A549 (cell line): ENCODE measurements at regions not wholly inside any gene's neighbourhood (a gene's known extent, or its start where the extent isn't known, plus 50 kb on each side); places are given as distances from the start of the nearest gene placed in this dataset.

Experiments
- ATAC-seq, 2 experiments: fragments of 200-7000 bp in 1 of 2; fragments of >200 bp in 1 of 2; cut with Nextera tagmentation in 1 of 2; cut with Tn5 transposase in 1 of 2; 3 replicates each; pipeline versions ENCODE4 v1.8.0 to v1.9.1; 2018 to 2020; ENCODE audit warnings: mild to moderate bottlenecking in 1 of 2, moderate library complexity in 1 of 2
- CTCF ChIA-PET: fragments of 300-600 bp; sonication (Branson Sonifier 250); formaldehyde crosslinking; extraction: SDS; loops from one replicate; lab custom pipeline; 2021; ENCODE audit warnings: antibody characterized with exemption, inconsistent platforms; lab: Yijun Ruan, JAX
- POLR2A ChIA-PET: fragments of 350-600 bp; formaldehyde crosslinking; extraction: SDS; loops from one replicate; lab custom pipeline; 2021; ENCODE audit warnings: antibody characterized with exemption, inconsistent platforms; lab: Yijun Ruan, JAX
- DNase-seq, 2 experiments: peaks; one replicate each; pipeline versions ENCODE4 v3.0.0 to v3.0.0-alpha.2; 2011 to 2016; ENCODE audit warnings: low read depth in 1 of 2, low spot score in 1 of 2
- FAIRE-seq: peaks from 2 replicates; lab custom pipeline; 2011; peaks lifted over from hg19 to GRCh38; lab: Jason Lieb, UNC
- H3K27ac ChIP-seq, 2 experiments: fragments of >200 bp; sonication (Bioruptor Twin); formaldehyde crosslinking; 3 replicates each; pipeline ENCODE4 v1.5.1; 2016 to 2017
- H3K4me1 ChIP-seq: fragments of >200 bp; sonication (Bioruptor Twin); formaldehyde crosslinking; 3 replicates; pipeline ENCODE4 v1.6.1; 2016
- H3K4me2 ChIP-seq: fragments of >200 bp; sonication (Bioruptor Twin); formaldehyde crosslinking; 3 replicates; pipeline ENCODE4 v1.6.1; 2016
- H3K4me3 ChIP-seq: fragments of >200 bp; sonication (Bioruptor Twin); formaldehyde crosslinking; 3 replicates; pipeline ENCODE4 v1.5.1; 2016
- H3K9me3 ChIP-seq: fragments of >200 bp; sonication (Bioruptor Twin); formaldehyde crosslinking; 3 replicates; pipeline ENCODE4 v1.6.1; 2016
- E2F6 ChIP-seq: IDR thresholded peaks from 2 replicates; pipeline ENCODE4 v1.6.1; 2012; ENCODE audit warnings: low read depth, borderline replicate concordance
- EHF ChIP-seq: fragments of 250-450 bp; sonication (Bioruptor Pico); IDR thresholded peaks from 2 replicates; pipeline ENCODE4 v1.5.0; 2020; ENCODE audit warnings: mild to moderate bottlenecking
- FOSL2 ChIP-seq, 2 experiments: fragments of 450-650 bp in 1 of 2; fragments of >200 bp in 1 of 2; sonication (Bioruptor Twin) in 1 of 2; formaldehyde crosslinking; IDR thresholded peaks; 2 replicates each; pipeline versions ENCODE4 v1.5.0 to v1.6.1; 2016 to 2020; ENCODE audit warnings: mild to moderate bottlenecking in 1 of 2, moderate library complexity in 1 of 2
- HDAC2 ChIP-seq: fragments of 200-600 bp; sonication (generic); IDR thresholded peaks from 2 replicates; pipeline ENCODE4 v1.6.1; 2016
- JUN ChIP-seq, 2 experiments: fragments of >200 bp; sonication (Bioruptor Twin); formaldehyde crosslinking; IDR thresholded peaks; 2 replicates in 1 of 2; 3 replicates in 1 of 2; pipeline ENCODE4 v1.6.1; 2016 to 2017
- KDM1A ChIP-seq: fragments of 200-600 bp; sonication (generic); IDR thresholded peaks from 2 replicates; pipeline ENCODE4 v1.6.1; 2016; ENCODE audit warnings: low read depth, mild to moderate bottlenecking
- KDM5A ChIP-seq: fragments of 200-600 bp; sonication (generic); IDR thresholded peaks from 2 replicates; pipeline ENCODE4 v1.6.1; 2016; ENCODE audit warnings: antibody characterized with exemption, mild to moderate bottlenecking
- MAFK ChIP-seq: fragments of 450-650 bp; IDR thresholded peaks from 2 replicates; pipeline ENCODE4 v1.6.1; 2014; ENCODE audit not compliant: partially characterized antibody
- MAX ChIP-seq: IDR thresholded peaks from 2 replicates; pipeline ENCODE4 v1.6.1; 2012
- MAZ ChIP-seq: fragments of 150-350 bp; IDR thresholded peaks from 2 replicates; pipeline ENCODE4 v1.6.1; 2014; ENCODE audit warnings: antibody characterized with exemption, low read depth, low read length, borderline replicate concordance
- NPAS2 ChIP-seq: fragments of 250-450 bp; sonication (Bioruptor Pico); IDR thresholded peaks from 2 replicates; pipeline ENCODE4 v1.8.0; 2022; ENCODE audit warnings: mild to moderate bottlenecking, moderate library complexity, borderline replicate concordance
- RARB ChIP-seq: fragments of 250-450 bp; sonication (Bioruptor Pico); IDR thresholded peaks from 2 replicates; pipeline ENCODE4 v1.8.0; 2021; ENCODE audit warnings: mild to moderate bottlenecking, moderate library complexity
- RNF2 ChIP-seq: fragments of 200-600 bp; sonication (generic); IDR thresholded peaks from 2 replicates; pipeline ENCODE4 v1.6.1; 2016; ENCODE audit warnings: low read depth, mild to moderate bottlenecking, antibody characterized with exemption, moderate library complexity, borderline replicate concordance
- SMC3 ChIP-seq: fragments of >200 bp; sonication (Bioruptor Twin); formaldehyde crosslinking; IDR thresholded peaks from 3 replicates; pipeline ENCODE4 v1.6.1; 2018; ENCODE audit warnings: inconsistent platforms
- TP53 ChIP-seq: fragments of 250-450 bp; sonication (Bioruptor Pico); IDR thresholded peaks from 2 replicates; pipeline ENCODE4 v1.5.0; 2021; ENCODE audit warnings: mild to moderate bottlenecking, moderate library complexity
- ZFP36 ChIP-seq: fragments of 450-650 bp; IDR thresholded peaks from 2 replicates; pipeline ENCODE4 v1.6.1; 2014; ENCODE audit warnings: borderline replicate concordance; ENCODE audit not compliant: partially characterized antibody
- WGBS: methylation state at CpG from one replicate; pipeline ENCODE4 v1.1.6; 2017; ENCODE audit errors: missing lambda C conversion rate; 5-methylcytosine and 5-hydroxymethylcytosine counted together

GRCh38 chr5:18745042-18745987, 1111.1 kb downstream of the TAF11L14 start:
- POLR2A ChIA-PET: no interaction called here
- H3K4me3 ChIP-seq: peak overlapping the region; percentile 46

GRCh38 chr5:18745988-18746615, 1111.8 kb downstream of the TAF11L14 start:
- H3K9me3 ChIP-seq: no peaks in the 10 kb centered on the region
- FAIRE-seq: no peak
- peak; percentile 20 to 33 for DNase-seq
- H3K4me1 ChIP-seq: 0 out of 3 replicates have a peak, but pooled peaks cover 3% of the 10 kb centered on the region
- peak overlapping the region; percentile 77 for H3K4me2 ChIP-seq
- peak; percentile 75 to 77; a peak in 4 of 6 replicates for ATAC-seq
- 3% methylated on average over 9 of the region's 9 CpGs for WGBS
- ChIA-PET CTCF (interaction anchor here (1.0 kb wide), 1 partner anchor 47 kb away, joined by 3 read pairs; no protein-coding TSS in a partner anchor), POLR2A (no interaction called here)
- TF ChIP-seq KDM5A: no peak
- no peak for TF ChIP-seq TP53 (CRISPR knock-in tag)
- TF ChIP-seq FOSL2 (IDR thresholded peaks at IDR 0.05): no peak
- TF ChIP-seq FOSL2 (CRISPR knock-in tag; IDR thresholded peaks at IDR 0.05): peak; percentile 29; the same call in 1 of the 2 replicates
- TF ChIP-seq KDM1A: no peak
- no peak for TF ChIP-seq RNF2
- no peak for TF ChIP-seq NPAS2 (CRISPR knock-in tag)
- no peak for TF ChIP-seq E2F6
- no peak for TF ChIP-seq EHF (CRISPR knock-in tag)
- TF ChIP-seq JUN (IDR thresholded peaks at IDR 0.05): 0 out of 5 replicates have a peak, but pooled peaks of 1 of the 2 experiments have one; percentile 25
- TF ChIP-seq HDAC2: no peak
- no peak for TF ChIP-seq ZFP36
- no peak for TF ChIP-seq RARB
- H3K4me3 ChIP-seq: peak overlapping the region; percentile 46
- H3K27ac ChIP-seq: peak overlapping the region; percentile 65 to 87

More at GRCh38 chr5:18745042-18745987, 1111.1 kb downstream of the TAF11L14 start:
- ATAC-seq (peak; percentile 83 to 90), DNase-seq (peak; percentile 1 to 26), FAIRE-seq (peak; percentile 78)
- H3K9me3 ChIP-seq: no peaks in the 10 kb centered on the region
- CTCF ChIA-PET: interaction anchor here (1.0 kb wide), 1 partner anchor 46 kb away, joined by 3 read pairs; no protein-coding TSS in a partner anchor
- TF ChIP-seq MAX: peak; percentile 11; the same call in 1 of the 2 replicates
- TF ChIP-seq MAZ: no peak
- TF ChIP-seq MAFK: no peak
- no peak for TF ChIP-seq TP53 (CRISPR knock-in tag)
- TF ChIP-seq EHF (CRISPR knock-in tag): no peak
- WGBS: 50% methylated on average over 13 of the region's 13 CpGs
- H3K4me1 ChIP-seq: 0 out of 3 replicates have a peak, but pooled peaks cover 3% of the 10 kb centered on the region
- peak overlapping the region; percentile 77 for H3K4me2 ChIP-seq
- peak overlapping the region; percentile 65 to 87 for H3K27ac ChIP-seq

DNA sequence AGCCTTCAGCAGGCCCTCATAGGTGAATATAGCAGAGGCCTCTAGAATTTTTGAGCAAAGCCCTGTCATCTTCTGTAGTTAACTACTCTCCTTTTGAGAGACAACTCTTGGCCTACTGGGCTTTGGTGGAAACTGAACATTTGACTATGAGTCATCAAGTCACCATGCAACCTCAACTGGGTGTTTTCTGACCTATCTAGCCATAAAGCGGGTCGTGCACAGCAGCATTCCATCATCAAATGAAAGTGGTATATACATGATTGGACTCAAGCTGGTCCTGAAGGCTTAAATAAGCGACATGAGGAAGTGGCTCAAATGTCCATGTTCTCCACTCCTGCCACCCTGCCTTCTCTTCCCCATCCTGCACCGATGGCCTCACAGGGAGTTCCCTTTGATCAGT, 1115.5 kb downstream of the TAF11L14 start:
- ChIA-PET POLR2A (no interaction called here), CTCF (no interaction called here)
- no peak for FAIRE-seq
- H3K27ac ChIP-seq: no peak overlapping the region
- H3K4me1 ChIP-seq: 0 out of 3 replicates have a peak, but pooled peaks cover 3% of the 10 kb centered on the region
- WGBS: 57% methylated on average over 4 of the region's 4 CpGs
- H3K4me3 ChIP-seq: no peak overlapping the region
- H3K9me3 ChIP-seq: no peaks in the 10 kb centered on the region
- no peak overlapping the region for H3K4me2 ChIP-seq
- TF ChIP-seq RARB (no peak), SMC3 (no peak), FOSL2 (IDR thresholded peaks at IDR 0.05) (no peak), FOSL2 (CRISPR knock-in tag; IDR thresholded peaks at IDR 0.05) (0 out of 2 replicates have a peak, but pooled peaks have one; percentile 28)
- no peak for DNase-seq
- ATAC-seq: no peak
